ENCODE measurements at regions not wholly inside any gene's neighbourhood (a gene's known extent, or its start where the extent isn't known, plus 50 kb on each side); places are given as distances from the start of the nearest gene placed in this dataset.

DNA sequence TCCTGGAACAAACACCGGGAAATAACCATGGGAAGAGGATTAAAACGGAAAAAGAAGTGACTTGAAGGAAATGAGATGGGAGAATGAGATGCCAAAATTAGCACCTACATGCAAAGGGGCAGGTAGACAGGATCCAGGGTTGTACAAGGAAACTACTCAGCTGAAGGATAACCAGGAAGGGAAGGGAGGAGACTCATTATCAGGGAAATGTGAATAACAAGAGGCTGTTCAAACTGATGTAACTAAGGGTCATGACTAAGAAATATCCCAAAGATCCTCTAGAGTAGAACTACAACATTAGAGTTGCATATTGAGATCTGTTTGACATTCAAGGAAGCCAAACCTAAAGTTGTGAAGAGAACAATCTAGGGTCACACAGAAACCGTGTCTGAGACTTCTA is 166.2 kb upstream of the SP8 start:
- TF ChIP-seq POLR2AphosphoS5 (IDR thresholded peaks at IDR 0.05) (no peak), POLR2A (IDR thresholded peaks at IDR 0.05) (no peak), EP300 (IDR thresholded peaks at IDR 0.05) (no peak)
- TF ChIP-seq, protein P1, sequence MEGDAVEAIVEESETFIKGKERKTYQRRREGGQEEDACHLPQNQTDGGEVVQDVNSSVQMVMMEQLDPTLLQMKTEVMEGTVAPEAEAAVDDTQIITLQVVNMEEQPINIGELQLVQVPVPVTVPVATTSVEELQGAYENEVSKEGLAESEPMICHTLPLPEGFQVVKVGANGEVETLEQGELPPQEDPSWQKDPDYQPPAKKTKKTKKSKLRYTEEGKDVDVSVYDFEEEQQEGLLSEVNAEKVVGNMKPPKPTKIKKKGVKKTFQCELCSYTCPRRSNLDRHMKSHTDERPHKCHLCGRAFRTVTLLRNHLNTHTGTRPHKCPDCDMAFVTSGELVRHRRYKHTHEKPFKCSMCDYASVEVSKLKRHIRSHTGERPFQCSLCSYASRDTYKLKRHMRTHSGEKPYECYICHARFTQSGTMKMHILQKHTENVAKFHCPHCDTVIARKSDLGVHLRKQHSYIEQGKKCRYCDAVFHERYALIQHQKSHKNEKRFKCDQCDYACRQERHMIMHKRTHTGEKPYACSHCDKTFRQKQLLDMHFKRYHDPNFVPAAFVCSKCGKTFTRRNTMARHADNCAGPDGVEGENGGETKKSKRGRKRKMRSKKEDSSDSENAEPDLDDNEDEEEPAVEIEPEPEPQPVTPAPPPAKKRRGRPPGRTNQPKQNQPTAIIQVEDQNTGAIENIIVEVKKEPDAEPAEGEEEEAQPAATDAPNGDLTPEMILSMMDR (IDR thresholded peaks at IDR 0.05) = no peak
- Histone ChIP-seq H3K4me3 (no peak overlapping the region), H3K27me3 (no peaks in the 10 kb centered on the region), H3K36me3 (no peaks in the 10 kb centered on the region), H3K4me1 (no peaks in the 10 kb centered on the region), H3K27ac (no peak overlapping the region), H3K9me3 (no peaks in the 10 kb centered on the region)
- intact Hi-C loops (cut with DNase I) = no loop called here
- WGBS, 2 donors = 75 to 78% methylated on average over 3 of the region's 3 CpGs
- DNase-seq = no peak

DNA sequence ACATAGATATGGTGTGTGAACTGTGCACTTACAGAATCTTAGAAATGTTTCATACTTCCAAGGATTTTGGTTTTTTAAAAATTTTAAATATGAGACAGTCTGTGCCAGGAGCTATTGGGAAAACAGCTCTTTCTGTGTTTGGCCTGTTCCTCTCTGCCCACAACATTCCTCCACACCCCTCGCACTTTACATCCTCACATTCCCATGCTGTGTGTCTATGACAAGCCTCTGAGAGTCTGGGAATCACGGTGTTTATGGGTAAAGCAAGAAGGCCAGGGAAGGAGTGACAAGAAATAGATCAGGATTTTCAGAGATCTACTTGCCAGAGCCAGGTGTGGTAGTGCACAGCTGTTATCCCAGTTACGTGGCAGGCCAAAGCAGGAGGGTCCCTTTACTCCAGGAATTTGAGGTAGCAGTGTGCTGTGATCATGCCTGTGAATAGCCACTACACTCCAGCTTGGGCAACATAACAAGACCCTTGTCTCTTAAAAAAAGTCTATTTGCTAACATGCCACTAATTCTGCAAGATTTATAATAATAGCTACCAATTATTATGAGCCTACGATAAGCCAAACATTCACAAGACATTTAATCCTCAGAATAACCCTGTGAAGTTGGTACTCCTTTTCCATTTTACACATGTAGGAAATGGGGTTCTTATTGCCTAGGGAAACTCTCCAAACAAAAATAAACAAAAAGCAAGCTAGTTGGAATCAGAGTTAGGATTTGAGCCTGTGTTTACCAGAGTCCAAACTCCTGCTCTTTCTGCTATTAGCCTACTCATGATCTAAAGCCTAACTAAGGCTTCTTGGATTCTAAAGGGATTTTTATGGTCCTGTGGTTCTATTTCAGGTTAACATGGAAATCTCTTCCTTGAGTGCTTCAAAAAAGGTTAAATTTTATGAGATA is 168.3 kb upstream of the SP8 start:
- Histone ChIP-seq H3K4me3 (no peak overlapping the region), H3K27ac (no peak overlapping the region), H3K9me3 (no peaks in the 10 kb centered on the region), H3K4me1 (no peaks in the 10 kb centered on the region), H3K36me3 (no peaks in the 10 kb centered on the region), H3K27me3 (no peaks in the 10 kb centered on the region)
- no peak for TF ChIP-seq EP300 (IDR thresholded peaks at IDR 0.05)
- TF ChIP-seq, protein P1 (IDR thresholded peaks at IDR 0.05) = no peak
- no peak for TF ChIP-seq POLR2AphosphoS5 (IDR thresholded peaks at IDR 0.05)
- no peak for TF ChIP-seq POLR2A (IDR thresholded peaks at IDR 0.05)
- intact Hi-C loops (cut with DNase I) = no loop called here
- DNase-seq = no peak
- 69 to 80% methylated on average over 4 of the region's 4 CpGs for WGBS, 2 donors

DNA sequence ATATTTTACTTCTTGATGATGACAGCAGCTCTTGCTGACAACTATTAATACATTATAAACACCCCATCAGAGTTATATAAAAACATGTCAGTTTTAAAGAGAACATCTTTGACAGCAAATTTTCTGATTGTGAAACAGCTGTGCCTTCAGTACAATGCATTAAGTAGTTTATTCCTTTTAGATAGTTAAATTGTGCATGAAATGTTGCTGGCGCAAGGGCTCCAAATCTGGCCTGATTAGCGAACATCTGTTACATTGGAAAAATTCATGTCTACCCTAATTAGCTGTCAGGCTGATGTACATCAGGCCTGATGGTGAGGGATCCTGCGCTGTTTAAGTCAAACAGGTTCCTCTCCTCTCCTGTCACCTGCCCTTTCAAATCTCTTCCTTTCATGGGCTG is 171.9 kb upstream of the SP8 start:
- no peak overlapping the region for H3K27ac ChIP-seq
- H3K27me3 ChIP-seq = no peaks in the 10 kb centered on the region
- WGBS, 2 donors = 79 to 89% methylated on average over 3 of the region's 3 CpGs
- no peak for DNase-seq
- no peaks in the 10 kb centered on the region for H3K36me3 ChIP-seq
- no peaks in the 10 kb centered on the region for H3K9me3 ChIP-seq
- no peaks in the 10 kb centered on the region for H3K4me1 ChIP-seq
- no peak for TF ChIP-seq POLR2AphosphoS5 (IDR thresholded peaks at IDR 0.05)
- no peak for TF ChIP-seq POLR2A (IDR thresholded peaks at IDR 0.05)
- TF ChIP-seq EP300 (IDR thresholded peaks at IDR 0.05) = no peak
- TF ChIP-seq, protein P1 (IDR thresholded peaks at IDR 0.05) = no peak
- intact Hi-C loops (cut with DNase I) = no loop called here
- H3K4me3 ChIP-seq = no peak overlapping the region

DNA sequence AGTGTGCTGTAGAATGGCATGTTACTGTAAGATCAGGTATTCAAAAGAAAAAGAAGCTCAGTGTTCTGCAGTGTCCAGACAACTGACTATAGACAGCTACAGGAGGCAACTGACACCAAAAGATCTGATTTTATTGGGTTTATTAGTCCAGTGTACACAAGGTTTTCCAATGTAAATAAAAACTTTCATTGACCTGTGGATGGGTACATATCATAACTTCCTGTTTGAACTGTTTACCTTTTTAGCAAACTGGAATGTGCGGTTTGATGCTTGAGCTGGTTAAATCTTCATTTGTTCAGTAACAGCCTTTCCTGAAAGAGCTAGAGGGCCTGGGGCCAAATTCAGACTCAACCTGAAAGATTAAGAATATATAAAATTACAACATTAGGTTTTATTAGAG is 172.6 kb upstream of the SP8 start:
- Histone ChIP-seq H3K36me3 (no peaks in the 10 kb centered on the region), H3K27me3 (no peaks in the 10 kb centered on the region), H3K4me3 (no peak overlapping the region), H3K4me1 (no peaks in the 10 kb centered on the region), H3K9me3 (no peaks in the 10 kb centered on the region), H3K27ac (no peak overlapping the region)
- 20 to 58% methylated on average over 1 of the region's 1 CpG for WGBS, 2 donors
- intact Hi-C loops (cut with DNase I) = no loop called here
- TF ChIP-seq EP300 (IDR thresholded peaks at IDR 0.05) (no peak), POLR2AphosphoS5 (IDR thresholded peaks at IDR 0.05) (no peak), POLR2A (IDR thresholded peaks at IDR 0.05) (no peak)
- TF ChIP-seq, protein P1 (IDR thresholded peaks at IDR 0.05) = no peak
- DNase-seq = no peak

All from sigmoid colon (tissue), 6 donors.